ENCODE measurements at regions not wholly inside any gene's neighbourhood (a gene's known extent, or its start where the extent isn't known, plus 50 kb on each side); places are given as distances from the start of the nearest gene placed in this dataset.
"Not testable (repeated sequence)": the region's sequence is repeated elsewhere in the genome, so short reads cannot be mapped to it uniquely, and the experiment has no call there.

- DNase-seq (ENCODE audit: low read depth in 3 of 3, low spot score in 2 of 3) = not testable (repeated sequence)
Measured at GRCh38 chr20:30291686-30292085, 965.8 kb upstream of the DEFB115 start.

GRCh38 chr20:30295396-30295795, 962.1 kb upstream of the DEFB115 start:
- DNase-seq (ENCODE audit: low read depth in 3 of 3, low spot score in 2 of 3) = not testable (repeated sequence)

GRCh38 chr20:30295967-30296366, 961.5 kb upstream of the DEFB115 start:
- not testable (repeated sequence) for DNase-seq (ENCODE audit: low read depth in 3 of 3, low spot score in 2 of 3)

- not testable (repeated sequence) for DNase-seq (ENCODE audit: low read depth in 3 of 3, low spot score in 2 of 3)
Measured at GRCh38 chr20:30297878-30298595, 959.4 kb upstream of the DEFB115 start.

- DNase-seq (ENCODE audit: low read depth in 3 of 3, low spot score in 2 of 3) = not testable (repeated sequence)
Measured at GRCh38 chr20:30300220-30300642, 957.2 kb upstream of the DEFB115 start.

GRCh38 chr20:30302786-30303185, 954.7 kb upstream of the DEFB115 start:
- DNase-seq (ENCODE audit: low read depth in 3 of 3, low spot score in 2 of 3) = not testable (repeated sequence)

- not testable (repeated sequence) for DNase-seq (ENCODE audit: low read depth in 3 of 3, low spot score in 2 of 3)
Measured at GRCh38 chr20:30309938-30310337, 947.5 kb upstream of the DEFB115 start.

- not testable (repeated sequence) for DNase-seq (ENCODE audit: low read depth in 3 of 3, low spot score in 2 of 3)
Measured at GRCh38 chr20:30310385-30310784, 947.1 kb upstream of the DEFB115 start.

GRCh38 chr20:30312220-30312619, 945.2 kb upstream of the DEFB115 start:
- DNase-seq (ENCODE audit: low read depth in 3 of 3, low spot score in 2 of 3) = not testable (repeated sequence)

GRCh38 chr20:30313660-30314059, 943.8 kb upstream of the DEFB115 start:
- not testable (repeated sequence) for DNase-seq (ENCODE audit: low read depth in 3 of 3, low spot score in 2 of 3)

- DNase-seq (ENCODE audit: low read depth in 3 of 3, low spot score in 2 of 3) = not testable (repeated sequence)
Measured at GRCh38 chr20:30316063-30316462, 941.4 kb upstream of the DEFB115 start.

- DNase-seq (ENCODE audit: low read depth in 3 of 3, low spot score in 2 of 3) = not testable (repeated sequence)
Measured at GRCh38 chr20:30316532-30317299, 940.7 kb upstream of the DEFB115 start.

- DNase-seq (ENCODE audit: low read depth in 3 of 3, low spot score in 2 of 3) = not testable (repeated sequence)
Measured at GRCh38 chr20:30333744-30334143, 923.7 kb upstream of the DEFB115 start.

GRCh38 chr20:30337556-30337955, 919.9 kb upstream of the DEFB115 start:
- DNase-seq (ENCODE audit: low read depth in 3 of 3, low spot score in 2 of 3) = not testable (repeated sequence)

- DNase-seq (ENCODE audit: low read depth in 3 of 3, low spot score in 2 of 3) = peak in 2 of 3 donors; percentile 5 to 19
Measured at GRCh38 chr20:30348932-30349331, 908.5 kb upstream of the DEFB115 start.

- not testable (repeated sequence) for DNase-seq (ENCODE audit: low read depth in 3 of 3, low spot score in 2 of 3)
Measured at GRCh38 chr20:30356854-30357467, 900.5 kb upstream of the DEFB115 start.

GRCh38 chr20:30361756-30362155, 895.7 kb upstream of the DEFB115 start:
- DNase-seq (ENCODE audit: low read depth in 3 of 3, low spot score in 2 of 3) = not testable (repeated sequence)

GRCh38 chr20:30376430-30376766, 881.1 kb upstream of the DEFB115 start:
- not testable (repeated sequence) for DNase-seq (ENCODE audit: low read depth in 3 of 3, low spot score in 2 of 3)

- peak; percentile 57 to 75 (median 68) for DNase-seq (ENCODE audit: low read depth in 3 of 3, low spot score in 2 of 3)
Measured at GRCh38 chr20:30376767-30377658, 880.5 kb upstream of the DEFB115 start.

- DNase-seq (ENCODE audit: low read depth in 3 of 3, low spot score in 2 of 3) = not testable (repeated sequence)
Measured at GRCh38 chr20:30378317-30378716, 879.1 kb upstream of the DEFB115 start.
